Nephron progenitor cell (in vitro differentiated cells): ENCODE measurements at regions not wholly inside any gene's neighbourhood (a gene's known extent, or its start where the extent isn't known, plus 50 kb on each side); places are given as distances from the start of the nearest gene placed in this dataset.

ENCODE experiments used
- DNase-seq: peaks from one replicate; pipeline ENCODE4 v3.0.0; 2021
- H3K27ac Mint-ChIP-seq: 2 replicates; pipeline ENCODE4 v1.8.0; 2021; ENCODE audit warnings: mild to moderate bottlenecking, moderate library complexity, mixed read lengths
- H3K27me3 Mint-ChIP-seq: 2 replicates; pipeline ENCODE4 v1.8.0; 2021; ENCODE audit warnings: mild to moderate bottlenecking, low read depth, mixed read lengths; ENCODE audit not compliant: poor library complexity
- H3K36me3 Mint-ChIP-seq: 2 replicates; pipeline ENCODE4 v1.8.0; 2021; ENCODE audit warnings: low read depth, mixed read lengths
- H3K4me1 Mint-ChIP-seq: 2 replicates; pipeline ENCODE4 v1.8.0; 2021; ENCODE audit warnings: mixed read lengths
- H3K4me3 Mint-ChIP-seq: 2 replicates; pipeline ENCODE4 v1.8.0; 2021; ENCODE audit warnings: mild to moderate bottlenecking, moderate library complexity, mixed read lengths
- H3K9me3 Mint-ChIP-seq: 2 replicates; pipeline ENCODE4 v1.8.0; 2021; ENCODE audit warnings: mild to moderate bottlenecking, moderate library complexity, mixed read lengths
- CTCF ChIP-seq: fragments of 200-600 bp; sonication (generic); IDR thresholded peaks from 2 replicates; pipeline ENCODE4 v1.5.0; 2021; ENCODE audit warnings: antibody characterized with exemption

GRCh38 chr2:129908721-129909373 lies 70.6 kb upstream of the RAB6C start:
- H3K4me1 Mint-ChIP-seq, result peaks cover 5% of the 10 kb centered on the region
- H3K27me3 Mint-ChIP-seq, result peaks cover 12% of the 10 kb centered on the region
- H3K4me3 Mint-ChIP-seq, result no peak overlapping the region
- DNase-seq, result no peak
- no peak for TF ChIP-seq CTCF
- no peaks in the 10 kb centered on the region for H3K36me3 Mint-ChIP-seq
- H3K9me3 Mint-ChIP-seq, result no peaks in the 10 kb centered on the region
- no peak overlapping the region for H3K27ac Mint-ChIP-seq

GRCh38 chr2:129909651-129910418 lies 69.6 kb upstream of the RAB6C start:
- Mint-ChIP-seq H3K36me3 (no peaks in the 10 kb centered on the region), H3K27me3 (peaks cover 9% of the 10 kb centered on the region), H3K9me3 (no peaks in the 10 kb centered on the region), H3K4me1 (peaks cover 5% of the 10 kb centered on the region), H3K27ac (no peak overlapping the region), H3K4me3 (no peak overlapping the region)
- TF ChIP-seq CTCF, result no peak
- DNase-seq, result no peak

DNA sequence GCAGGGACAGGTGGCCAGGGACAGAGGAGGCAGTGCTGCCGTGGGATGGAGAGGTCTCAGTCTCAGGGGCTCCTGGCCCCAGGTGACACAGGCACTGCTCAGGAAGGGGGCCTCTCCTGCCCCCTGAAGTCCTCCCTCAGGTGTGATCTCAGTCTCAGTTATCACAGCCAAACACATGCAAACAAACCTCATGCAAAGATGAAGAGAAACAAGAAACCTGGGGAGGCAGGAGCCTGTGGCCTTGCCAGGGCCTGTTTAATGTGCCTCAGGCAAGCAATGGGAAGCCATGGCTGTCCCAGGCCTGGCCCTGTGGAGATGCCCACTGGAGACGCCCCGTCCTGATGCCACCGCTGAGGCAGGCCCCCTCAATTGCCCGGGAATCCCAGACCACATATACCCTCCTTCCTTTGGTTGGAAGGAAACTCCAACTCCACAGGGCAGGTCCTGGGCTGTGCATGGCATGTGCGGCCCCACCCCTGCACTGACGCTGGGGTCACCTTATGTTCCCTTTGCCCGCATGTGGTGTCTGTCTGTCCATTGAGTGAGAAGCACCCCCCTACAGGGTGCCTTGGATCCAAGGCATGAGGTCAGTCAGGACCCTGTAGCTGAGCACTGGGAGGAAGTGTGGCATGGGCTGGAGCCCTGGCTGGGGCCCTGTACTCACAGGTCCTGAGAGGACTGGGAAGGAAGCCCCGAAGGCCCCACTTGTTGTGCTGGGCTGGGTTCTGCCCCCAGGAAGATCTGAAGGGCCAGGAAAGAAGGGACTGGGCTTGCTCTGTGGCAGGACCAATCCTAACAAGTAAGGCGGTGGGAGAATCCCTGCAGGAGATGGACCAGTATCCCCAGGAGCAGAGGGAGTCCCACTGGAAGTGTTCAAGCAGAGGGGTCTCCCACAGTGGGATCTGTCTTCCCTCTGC lies 68.8 kb upstream of the RAB6C start:
- Mint-ChIP-seq H3K9me3 (no peaks in the 10 kb centered on the region), H3K27ac (no peak overlapping the region), H3K36me3 (no peaks in the 10 kb centered on the region), H3K4me1 (peaks cover 5% of the 10 kb centered on the region), H3K4me3 (no peak overlapping the region), H3K27me3 (peaks cover 7% of the 10 kb centered on the region)
- DNase-seq, result no peak
- TF ChIP-seq CTCF, result no peak

DNA sequence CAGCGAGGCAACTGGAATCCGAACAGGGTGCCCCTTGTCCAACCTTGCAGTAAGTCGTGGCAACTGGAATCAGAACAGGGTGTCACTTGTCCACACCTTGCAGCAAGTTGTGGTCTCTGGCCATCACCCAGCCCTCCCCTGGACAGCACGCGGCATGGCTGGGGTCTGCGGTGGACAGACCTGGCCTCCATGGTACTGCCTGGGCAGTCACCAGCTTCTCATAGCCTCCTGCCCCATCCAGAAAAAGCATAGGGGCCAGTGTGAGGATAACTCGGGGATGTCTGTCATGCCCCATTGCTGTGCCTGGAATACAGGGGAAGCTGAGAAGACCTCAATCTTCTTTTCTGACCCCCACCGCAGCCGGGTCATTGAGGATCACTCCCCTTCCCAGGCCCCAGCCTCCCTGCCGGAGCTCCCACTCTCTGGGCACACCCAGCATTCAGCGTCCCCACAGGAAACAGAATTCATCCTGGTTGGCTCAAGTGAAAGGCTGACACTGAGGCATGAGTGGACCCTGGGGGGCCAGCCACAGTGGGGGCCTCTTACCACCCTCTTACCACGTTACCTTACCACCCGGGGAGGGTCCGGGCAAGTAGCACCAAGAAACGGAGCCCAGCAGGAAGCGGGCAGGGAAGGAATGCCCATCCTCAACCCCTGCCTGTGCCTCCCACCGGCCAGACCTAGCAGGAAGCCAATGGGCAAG lies 68.0 kb upstream of the RAB6C start:
- Mint-ChIP-seq H3K4me1 (peaks cover 5% of the 10 kb centered on the region), H3K36me3 (no peaks in the 10 kb centered on the region), H3K9me3 (no peaks in the 10 kb centered on the region), H3K4me3 (no peak overlapping the region), H3K27ac (no peak overlapping the region), H3K27me3 (peaks cover 10% of the 10 kb centered on the region)
- DNase-seq, result no peak
- no peak for TF ChIP-seq CTCF

- H3K4me1 Mint-ChIP-seq, result no peaks in the 10 kb centered on the region
- no peak overlapping the region for H3K27ac Mint-ChIP-seq
- H3K27me3 Mint-ChIP-seq, result peaks cover 8% of the 10 kb centered on the region
- no peak overlapping the region for H3K4me3 Mint-ChIP-seq
- H3K9me3 Mint-ChIP-seq, result peaks cover 5% of the 10 kb centered on the region
- TF ChIP-seq CTCF, result no peak
- no peak for DNase-seq
- H3K36me3 Mint-ChIP-seq, result no peaks in the 10 kb centered on the region
Measured at GRCh38 chr2:129912066-129912820, 67.2 kb upstream of the RAB6C start.
